DMS114 treated with DMSO at 0.1 percent for 48 hours (cell line): ENCODE measurements at regions not wholly inside any gene's neighbourhood (a gene's known extent, or its start where the extent isn't known, plus 50 kb on each side); places are given as distances from the start of the nearest gene placed in this dataset.
"Not testable (repeated sequence)": the region's sequence is repeated elsewhere in the genome, so short reads cannot be mapped to it uniquely, and the experiment has no call there.

Source experiments
- DNase-seq: peaks from one replicate; lab custom pipeline; 2025; ENCODE audit not compliant: unreplicated experiment; lab: John Stamatoyannopoulos, UW

DNA sequence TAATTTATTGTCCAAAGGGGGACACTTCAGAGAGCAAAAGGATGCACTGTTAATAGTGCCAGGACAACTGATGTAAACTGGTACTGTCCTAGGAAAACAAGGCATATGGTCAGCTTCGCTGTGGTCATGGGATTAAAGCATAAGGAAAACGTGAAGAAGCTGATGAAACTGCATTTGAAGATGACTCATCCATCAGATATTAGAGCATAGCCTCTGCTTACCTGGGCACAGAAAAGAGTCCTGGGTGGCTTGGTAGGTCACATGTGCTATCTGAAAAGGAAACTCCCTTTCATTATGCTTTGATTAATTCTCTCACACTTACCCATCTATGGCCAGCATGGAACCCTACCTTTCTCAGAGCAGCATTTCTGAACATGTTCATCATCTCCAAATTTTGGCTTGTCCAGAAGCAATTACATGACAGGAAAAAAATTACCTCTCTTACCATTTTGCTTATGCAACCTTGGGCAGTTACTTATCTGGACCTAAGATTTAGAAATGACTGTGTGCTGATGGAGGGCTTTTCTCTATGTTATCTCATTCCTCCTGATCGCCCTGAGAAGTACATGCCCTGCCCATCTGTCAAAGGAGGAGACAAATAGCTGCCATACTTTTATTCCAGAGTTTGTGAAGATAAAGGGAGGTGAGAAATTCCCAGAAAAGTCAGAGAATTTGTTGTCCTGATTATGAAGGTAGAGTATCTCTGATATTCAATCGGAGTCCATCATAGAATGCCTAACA, 275.3 kb upstream of the SLC14A2 start:
- no peak for DNase-seq

DNA sequence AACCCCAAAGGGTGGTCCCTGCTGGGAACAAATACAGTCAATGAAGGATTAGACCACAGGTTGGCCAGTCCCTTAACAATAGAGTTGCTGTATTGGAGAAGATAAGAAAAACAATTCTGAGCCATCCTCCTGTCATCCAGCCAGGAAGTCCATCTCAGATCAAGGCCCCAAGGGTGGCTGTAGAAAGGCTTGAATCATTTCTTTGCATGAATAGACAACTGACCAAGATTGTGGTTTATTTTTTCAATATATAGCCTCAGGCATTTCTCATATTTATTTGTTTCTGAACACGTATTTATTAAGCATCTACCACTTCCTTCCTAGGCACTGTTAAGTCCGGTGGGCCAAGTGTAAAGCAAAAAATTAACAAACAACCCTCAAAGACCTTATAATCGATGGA, 274.4 kb upstream of the SLC14A2 start:
- DNase-seq = no peak

DNA sequence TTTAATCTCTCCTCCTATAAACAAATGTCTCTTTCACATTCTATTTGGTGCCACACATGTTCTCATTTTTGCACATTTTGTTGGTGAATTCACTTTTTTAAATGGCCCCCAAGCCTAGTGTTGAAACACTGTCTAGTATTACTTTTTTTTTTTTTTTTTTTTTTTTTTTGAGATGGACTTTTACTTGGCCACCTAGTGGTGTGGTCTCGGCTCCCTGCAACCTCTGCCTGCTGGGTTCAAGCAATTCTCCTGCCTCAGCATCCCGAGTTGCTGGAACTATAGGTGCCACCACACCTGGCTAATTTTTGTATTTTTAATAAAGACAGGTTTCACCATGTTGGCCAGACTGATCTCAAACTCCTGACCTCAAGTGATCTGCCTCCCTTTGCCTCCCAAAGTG, 273.8 kb upstream of the SLC14A2 start:
- DNase-seq = no peak

DNA sequence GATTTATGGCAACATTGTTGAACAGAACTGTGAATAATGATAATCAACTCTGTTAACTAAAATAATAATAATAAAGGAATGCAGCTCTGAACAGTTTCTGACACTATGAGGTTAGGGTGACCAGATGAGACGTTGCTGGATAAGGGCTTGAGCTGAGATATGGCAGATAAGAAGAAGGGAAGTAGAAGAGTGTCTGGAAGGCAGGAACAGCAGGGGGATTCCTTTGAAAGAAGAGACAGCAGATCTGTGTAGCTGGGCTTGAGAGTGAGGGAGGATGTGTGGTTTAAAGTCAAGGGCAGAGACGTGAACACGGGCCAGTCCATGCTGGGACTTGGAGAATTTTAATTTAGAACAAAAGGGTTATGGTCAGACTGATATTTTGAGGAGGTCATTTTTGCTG, 273.1 kb upstream of the SLC14A2 start:
- no peak for DNase-seq

DNA sequence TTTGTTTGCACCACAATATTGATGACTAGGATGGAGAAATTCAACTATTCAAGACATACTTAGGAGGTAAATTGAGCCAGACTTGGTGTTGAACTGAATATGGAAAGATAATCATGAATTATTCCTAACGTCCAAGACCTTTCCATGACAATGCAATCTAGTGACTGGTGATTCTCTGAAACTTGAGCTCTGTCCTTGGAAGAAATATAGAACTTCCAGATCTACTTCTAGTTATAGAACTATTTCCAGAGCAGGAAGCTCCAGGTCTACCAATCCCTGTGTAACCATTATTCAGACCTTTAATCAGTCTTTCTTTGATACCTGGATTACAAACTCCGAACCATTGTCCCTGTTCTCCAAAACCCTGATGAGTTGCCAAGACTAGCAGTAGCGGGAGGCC, 272.6 kb upstream of the SLC14A2 start:
- no peak for DNase-seq

DNA sequence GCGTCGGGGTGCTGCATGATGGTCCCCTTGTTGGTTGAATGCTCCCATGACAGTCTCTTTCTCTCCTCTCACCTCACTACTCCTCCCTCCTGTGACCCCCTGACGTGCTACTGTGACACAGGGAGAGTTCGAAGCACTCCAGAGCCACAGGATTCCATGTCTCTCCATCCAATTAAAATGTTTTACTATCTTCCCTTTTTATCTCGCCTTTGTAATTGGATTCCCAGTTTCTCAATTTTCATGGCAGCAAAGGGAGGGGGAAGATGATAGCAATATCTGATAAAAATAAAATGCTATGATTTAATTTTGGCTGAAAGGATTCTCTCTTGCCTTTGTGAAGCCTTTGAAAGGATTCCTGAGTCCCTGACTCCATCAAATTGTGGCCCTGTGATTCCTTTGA, 271.9 kb upstream of the SLC14A2 start:
- no peak for DNase-seq

DNA sequence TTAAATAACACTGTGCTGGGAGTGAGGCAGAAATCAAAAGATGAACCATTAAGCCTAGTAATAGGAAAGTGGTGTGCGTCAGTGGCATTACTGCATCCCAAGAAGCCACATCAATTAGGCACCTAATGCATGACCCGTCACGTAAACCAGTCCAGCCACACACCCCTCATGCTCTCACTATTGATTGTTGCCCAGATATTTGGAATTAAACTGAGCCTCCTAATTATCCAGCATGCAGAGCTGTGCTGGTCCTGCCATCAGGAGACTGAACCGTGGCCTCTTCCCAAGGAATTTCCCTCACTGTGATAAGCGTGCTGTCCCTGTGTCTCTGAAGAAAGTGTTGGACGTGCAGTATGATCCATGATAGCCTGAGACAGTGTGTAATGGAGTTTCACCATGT, 270.6 kb upstream of the SLC14A2 start:
- not testable (repeated sequence) for DNase-seq

DNA sequence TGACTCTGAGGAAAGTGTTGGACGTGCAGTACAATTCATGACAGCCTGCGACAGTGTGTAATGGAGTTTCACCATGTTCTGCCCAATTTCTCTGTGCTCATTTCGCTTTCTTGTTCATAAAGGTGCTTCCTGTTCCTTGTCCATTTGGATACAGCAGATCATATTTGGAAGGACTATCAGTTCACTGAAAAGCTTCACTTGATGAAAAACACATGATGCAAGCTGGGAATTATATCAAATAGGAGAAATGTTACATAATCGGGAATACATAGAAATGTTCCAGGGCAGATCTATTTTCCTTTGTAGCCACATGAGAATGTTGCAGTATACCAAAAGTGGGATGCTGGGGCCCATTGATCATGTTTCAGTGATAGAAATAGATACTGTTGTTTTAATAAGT, 266.3 kb upstream of the SLC14A2 start:
- no peak for DNase-seq

DNA sequence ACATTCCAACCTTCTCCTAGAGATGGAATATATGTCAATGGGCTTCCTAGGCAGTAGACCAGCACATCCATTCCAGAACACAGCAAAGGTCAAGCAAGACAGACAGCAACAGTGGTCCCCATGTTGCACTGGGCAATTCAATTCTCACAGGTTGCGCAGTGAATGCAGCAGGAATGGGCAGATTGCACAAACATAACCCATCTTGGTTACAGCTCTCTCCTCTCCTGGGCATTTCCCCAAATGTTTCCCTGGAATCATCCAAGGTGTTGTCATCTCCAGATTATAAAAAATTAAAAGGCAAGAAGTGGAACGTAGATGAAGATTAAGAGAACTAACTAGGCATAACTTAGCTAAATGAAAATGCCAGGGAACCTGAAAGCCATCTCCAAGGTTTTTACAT, 265.8 kb upstream of the SLC14A2 start:
- no peak for DNase-seq

DNA sequence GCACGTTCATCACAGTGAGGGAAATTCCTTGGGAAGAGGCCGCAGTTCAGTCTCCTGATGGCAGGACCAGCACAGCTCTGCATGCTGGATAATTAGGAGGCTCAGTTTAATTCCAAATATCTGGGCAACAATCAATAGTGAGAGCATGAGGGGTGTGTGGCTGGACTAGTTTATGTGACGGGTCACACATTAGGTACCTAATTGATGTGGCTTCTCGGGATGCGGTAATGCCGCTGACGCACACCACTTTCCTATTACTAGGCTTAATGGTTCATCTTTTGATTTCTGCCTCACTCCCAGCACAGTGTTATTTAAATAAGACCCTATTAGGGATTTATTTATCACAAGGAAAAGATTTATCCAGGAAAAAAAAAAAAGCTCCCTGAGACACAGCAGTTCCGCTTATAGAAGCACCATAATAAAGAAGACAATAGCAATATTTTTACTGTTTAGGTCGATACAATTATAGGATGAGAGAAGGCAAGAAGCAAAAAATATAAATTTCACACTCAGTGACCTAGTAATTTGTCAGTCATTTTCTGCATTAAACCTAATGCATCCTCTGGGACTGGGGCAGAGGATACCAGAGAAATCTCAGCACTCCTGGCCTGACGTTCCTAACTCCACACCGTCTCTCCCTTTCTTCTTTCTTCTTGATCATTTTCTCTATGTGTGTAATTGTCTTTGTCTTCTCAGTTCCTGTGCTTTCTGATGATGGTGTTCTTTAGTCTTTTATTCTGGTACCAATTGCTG, 264.7 kb upstream of the SLC14A2 start:
- DNase-seq = no peak

DNA sequence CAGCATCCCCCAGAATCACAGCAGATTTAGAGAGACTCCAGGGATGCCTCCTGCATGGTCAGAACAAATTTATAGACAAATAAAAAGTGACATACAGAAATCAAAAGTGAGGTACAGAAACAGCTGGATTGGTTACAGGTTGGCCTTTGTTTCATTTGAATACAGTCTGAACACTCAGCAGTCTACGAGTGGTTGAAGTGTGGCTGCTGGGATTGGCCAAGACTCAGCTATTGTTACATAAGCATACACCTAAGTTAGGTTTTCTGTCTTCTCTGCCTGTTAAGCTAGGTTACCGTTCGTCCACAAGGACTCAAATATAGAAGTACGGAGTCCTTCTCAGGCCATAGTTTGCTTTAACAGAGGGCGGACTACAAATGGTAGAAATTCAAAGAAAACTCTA, 262.4 kb upstream of the SLC14A2 start:
- DNase-seq = no peak

DNA sequence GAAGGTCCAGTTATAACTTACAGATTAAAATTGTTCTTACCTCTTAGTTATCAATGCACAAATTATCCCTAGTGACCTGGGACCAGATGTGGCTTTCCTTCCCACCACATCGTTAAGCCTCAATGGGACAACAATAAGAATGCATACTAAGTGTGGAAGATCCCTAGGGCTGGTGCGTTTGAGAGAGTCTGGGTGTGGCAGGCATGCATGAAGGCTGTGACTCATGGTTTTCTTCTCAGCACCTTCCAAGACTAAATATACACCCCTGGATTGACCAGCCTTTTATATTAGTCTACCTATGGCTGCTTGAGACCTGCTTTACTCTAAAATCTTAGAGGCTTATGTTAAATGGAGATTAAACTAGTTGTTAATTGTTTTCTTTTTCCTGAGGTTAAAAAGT, 261.7 kb upstream of the SLC14A2 start:
- DNase-seq = no peak

DNA sequence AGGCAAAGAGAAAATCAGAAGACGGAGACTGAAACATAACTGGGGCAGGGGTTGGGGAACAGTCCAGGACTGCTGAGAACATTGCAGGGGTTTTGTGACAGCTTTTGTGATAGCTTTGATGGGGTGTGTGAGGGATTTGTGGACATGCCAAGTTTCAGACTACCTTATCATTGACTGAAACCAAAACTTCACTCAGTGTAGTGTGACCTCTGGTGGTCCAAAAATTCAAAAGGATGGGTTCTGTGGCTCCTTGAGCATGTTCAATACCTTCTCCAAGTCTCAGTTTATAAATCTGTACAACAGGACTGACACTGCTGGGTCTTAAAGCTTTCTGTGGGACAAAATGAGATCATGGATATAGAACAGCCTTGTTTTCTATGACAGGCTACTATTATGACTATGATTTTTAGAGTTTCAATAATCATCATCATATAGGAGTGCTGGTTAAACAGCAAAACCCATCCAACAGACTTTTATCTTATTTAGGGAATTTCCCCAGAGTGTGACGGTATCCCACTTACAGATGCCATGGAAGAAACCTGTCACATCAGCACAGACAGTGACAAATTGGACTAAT, 259.2 kb upstream of the SLC14A2 start:
- no peak for DNase-seq

DNA sequence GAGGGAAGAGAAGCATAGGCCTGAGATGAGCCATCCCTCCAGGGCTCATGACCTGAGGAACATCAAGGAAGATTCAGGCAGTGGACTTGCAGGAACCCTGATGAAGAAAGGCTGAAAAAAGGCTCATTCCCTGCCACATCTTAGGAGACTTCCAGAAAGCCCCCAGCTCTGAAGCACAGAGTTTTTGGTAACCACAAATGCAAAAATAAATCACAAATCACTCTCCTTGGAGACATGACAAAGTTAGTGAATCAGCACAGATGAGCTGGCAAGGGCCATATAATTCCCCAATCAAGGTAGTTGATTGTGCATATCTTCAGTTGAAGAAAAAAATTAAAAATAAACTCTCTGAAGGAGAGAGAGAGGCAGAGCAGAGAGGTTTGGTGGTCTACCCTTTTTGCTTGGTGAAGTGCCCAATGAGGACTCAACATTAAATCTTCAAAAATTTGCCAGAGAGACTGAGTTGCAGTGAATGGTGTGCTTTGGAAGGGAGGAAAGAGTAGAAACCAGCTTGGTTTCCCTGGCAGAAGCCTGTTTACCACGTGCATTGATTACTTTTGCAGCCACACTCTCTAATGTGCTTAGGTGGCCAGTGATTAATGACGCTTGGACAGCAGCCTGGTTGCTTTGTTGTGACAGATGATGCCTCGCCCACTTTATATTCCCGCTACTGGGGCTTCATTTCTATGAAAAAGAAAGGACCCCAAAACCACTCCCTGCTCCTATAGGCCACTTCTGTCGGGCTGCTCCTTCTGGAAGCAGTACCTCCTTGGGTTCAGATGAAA, 257.4 kb upstream of the SLC14A2 start:
- DNase-seq = no peak

DNA sequence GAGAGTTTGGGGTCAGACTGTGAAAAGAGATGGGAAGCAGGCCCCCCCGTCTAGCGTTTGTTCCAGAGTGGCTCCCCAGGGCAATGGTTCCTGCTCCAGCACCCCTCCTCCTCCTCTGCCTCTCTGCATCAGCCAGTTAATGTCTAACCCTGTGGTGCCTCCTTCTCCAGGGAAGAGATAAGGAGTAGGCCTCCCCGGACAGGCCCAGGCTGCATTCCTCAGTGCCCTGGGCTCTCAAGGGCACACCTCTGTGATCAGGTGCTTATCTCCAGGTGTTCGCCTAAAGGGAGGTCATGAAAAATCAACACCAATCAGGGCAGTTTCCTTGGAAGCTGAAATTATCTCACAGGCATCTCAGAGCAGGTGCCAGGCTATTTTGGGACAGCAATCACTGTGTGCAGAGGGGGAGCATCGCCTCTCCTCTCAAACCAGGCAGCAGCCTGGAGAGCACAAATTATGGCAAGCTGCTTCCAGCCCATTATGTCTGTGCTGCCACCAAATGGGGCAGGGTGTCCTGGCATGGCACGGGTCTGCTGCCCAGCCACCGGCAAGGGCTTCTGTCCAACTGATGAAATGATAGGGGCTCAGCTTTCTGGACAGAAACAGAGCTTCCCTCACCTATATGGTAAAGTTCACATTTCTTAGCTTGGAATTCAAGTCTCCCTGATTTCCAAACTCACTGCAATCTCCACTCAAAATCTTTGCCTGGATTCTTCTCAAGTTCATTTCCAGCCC, 255.8 kb upstream of the SLC14A2 start:
- DNase-seq = no peak

DNA sequence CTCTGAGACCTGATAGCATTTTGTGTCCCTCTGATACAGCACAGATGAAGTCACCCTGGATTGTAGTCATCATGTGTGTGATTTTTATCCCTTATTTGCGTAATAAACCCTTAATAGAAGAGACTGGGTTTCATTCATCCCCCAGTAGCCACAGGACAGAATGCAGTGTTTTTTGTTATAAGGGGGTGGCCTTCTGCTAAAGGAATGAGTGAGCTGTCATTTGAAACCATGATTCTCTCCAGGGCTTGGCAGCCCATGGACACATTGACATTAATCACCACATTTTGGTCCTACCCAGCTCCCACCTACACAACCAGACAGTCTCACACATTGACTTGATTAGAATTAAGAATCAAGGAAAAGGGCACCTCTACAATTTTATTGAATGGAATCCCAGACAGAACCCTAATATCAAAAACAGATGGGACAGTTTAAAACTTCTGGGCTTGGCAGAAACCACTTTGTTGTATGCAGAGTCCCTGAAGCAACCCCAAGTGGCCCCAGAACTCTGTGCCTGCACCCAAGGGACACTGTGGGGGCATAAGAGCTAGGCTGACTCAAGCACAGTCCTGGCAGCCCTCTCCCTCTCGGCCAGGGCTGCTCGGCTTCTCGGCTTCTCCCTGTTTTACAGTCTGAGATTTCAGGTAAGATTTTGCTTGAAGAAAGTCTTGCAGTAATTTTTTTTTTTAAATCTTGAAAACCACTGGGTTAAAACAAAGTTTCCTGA, 254.0 kb upstream of the SLC14A2 start:
- no peak for DNase-seq

DNA sequence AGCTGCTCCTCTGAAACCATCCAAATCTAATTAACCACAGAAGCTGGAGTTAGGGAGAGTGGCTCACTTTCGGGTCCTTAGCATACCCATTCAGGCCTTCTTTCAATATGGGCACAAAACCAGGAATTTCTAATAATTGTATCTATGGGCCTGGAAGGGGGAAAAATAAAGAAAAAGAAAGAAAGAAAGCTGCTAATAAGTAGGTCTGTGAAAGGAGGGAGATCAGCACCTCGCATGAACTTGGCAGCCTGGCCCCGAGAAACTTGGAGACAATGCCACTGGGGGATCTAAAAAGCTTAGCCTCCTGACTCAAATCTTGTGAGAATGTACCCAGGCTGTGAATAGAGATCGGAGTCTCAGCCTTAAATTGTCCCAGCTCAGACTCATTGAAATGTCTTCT, 252.1 kb upstream of the SLC14A2 start:
- DNase-seq = no peak

DNA sequence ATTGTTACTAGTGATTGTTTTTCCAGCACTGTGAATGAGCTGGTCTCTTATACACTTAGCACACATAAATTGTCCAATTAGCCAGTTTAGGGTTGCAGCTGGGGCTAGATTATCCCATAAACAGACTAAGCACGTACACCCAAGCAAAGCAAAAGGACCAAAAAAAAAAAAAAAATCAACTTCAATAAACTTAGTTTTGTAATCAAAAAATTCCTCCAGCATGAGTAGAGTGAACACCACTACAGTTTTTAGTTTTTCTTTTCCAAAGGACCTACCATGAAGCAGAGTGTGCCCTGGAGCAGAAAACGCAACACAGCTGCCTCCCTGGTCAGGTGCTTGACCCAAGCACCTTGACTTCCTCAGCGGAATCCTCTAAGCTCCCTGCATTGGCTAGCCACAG, 249.4 kb upstream of the SLC14A2 start:
- no peak for DNase-seq

DNA sequence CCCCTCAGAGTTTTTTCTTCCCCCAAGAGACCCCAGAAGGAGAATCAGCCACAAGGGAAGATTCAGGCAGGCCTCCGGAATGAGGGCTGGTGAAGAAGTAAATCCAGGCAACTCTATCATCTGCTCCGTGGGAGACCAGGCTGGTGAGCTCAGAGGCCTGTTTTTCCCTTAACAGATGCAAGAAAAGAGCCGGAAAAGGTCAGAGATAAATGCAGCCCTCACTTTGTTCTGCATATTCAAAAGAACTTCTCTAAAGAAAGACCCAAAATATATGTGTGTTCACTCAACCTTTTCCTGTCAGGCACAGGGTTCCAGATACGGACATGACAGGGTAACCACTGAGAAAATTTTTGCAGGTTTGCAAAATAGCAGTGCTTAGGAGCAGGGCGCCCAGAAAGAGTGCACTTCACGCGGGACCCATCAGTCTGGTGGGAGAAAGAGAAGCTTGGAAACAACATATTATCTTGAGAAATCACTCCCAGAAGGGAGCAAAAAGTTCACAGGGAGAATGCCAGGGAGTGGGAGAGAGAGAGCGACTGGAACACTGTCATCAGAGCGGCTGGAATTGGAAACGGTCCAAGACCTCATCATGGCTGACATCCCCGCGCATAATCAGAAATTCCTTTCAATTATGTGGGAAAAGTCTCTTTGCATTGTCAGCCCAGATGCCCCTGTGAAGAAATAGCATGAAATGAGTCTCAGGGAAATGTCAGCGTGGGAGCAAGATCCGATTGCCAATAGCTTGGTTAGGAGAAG, 244.8 kb upstream of the SLC14A2 start:
- no peak for DNase-seq
